Mesodermal cell (in vitro differentiated cells): ENCODE measurements at regions not wholly inside any gene's neighbourhood (a gene's known extent, or its start where the extent isn't known, plus 50 kb on each side); places are given as distances from the start of the nearest gene placed in this dataset.
A peak's percentile ranks its signal among the peaks of the same experiment; 100 is the strongest.

Source experiments
- H3K27ac ChIP-seq: 2 replicates; pipeline ENCODE4 v1.7.0; 2013; ENCODE audit warnings: mild to moderate bottlenecking, low read depth, low read length, moderate library complexity; ENCODE audit not compliant: severe bottlenecking
- H3K36me3 ChIP-seq: 2 replicates; pipeline ENCODE4 v1.7.1; 2013; ENCODE audit warnings: mild to moderate bottlenecking, low read length, moderate library complexity; ENCODE audit not compliant: control insufficient read depth, insufficient read depth
- H3K4me1 ChIP-seq: one replicate; pipeline ENCODE4 v1.7.1; 2013; ENCODE audit warnings: mild to moderate bottlenecking, low read length; ENCODE audit not compliant: insufficient read depth, control insufficient read depth, poor library complexity, severe bottlenecking
- H3K4me3 ChIP-seq: 2 replicates; pipeline ENCODE4 v1.7.0; 2013; ENCODE audit warnings: low read length, control low read depth, mild to moderate bottlenecking; ENCODE audit not compliant: insufficient read depth, poor library complexity, severe bottlenecking; ENCODE audit errors: extremely low read depth
- H3K9me3 ChIP-seq: 2 replicates; pipeline ENCODE4 v1.7.1; 2013; ENCODE audit warnings: mild to moderate bottlenecking, low read length, moderate library complexity; ENCODE audit not compliant: control insufficient read depth
- WGBS, 2 experiments: methylation state at CpG; one replicate each; pipeline ENCODE4 v1.1.5; 2013; ENCODE audit warnings: missing lambda C conversion rate in 2 of 2; ENCODE audit not compliant: insufficient coverage in 2 of 2; 5-methylcytosine and 5-hydroxymethylcytosine counted together

GRCh38 chr4:140281828-140282552 lies 91.5 kb upstream of the SCOC start:
- Histone ChIP-seq H3K4me1 (no peaks in the 10 kb centered on the region), H3K27ac (no peak overlapping the region), H3K4me3 (no peak overlapping the region), H3K36me3 (no peaks in the 10 kb centered on the region), H3K9me3 (peaks cover 6% of the 10 kb centered on the region)
- 100% methylated on average over 1 of the region's 5 CpGs; no CpG with 5 or more reads in 1 of the 2 experiments for WGBS, 2 experiments

DNA sequence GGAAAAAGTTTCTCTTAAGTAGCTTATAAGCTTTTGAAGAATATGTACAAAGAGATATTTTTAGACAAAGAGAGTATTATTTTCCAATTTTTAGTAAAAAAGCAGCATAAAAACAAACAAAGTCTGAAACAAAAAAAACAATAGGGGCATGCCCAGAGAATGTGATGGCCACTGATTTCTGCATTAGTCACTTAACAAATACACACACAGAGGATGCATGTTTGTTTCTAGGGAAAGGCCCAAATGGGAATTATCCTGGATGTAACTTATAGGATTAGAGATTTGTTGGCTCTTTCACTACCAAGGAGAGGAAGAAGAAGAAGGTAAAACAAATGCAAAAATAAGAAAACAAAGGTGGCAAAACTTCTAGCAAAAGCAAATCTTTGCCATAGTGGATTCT lies 95.9 kb upstream of the SCOC start:
- H3K4me1 ChIP-seq, result no peaks in the 10 kb centered on the region
- H3K4me3 ChIP-seq, result no peak overlapping the region
- H3K36me3 ChIP-seq, result no peaks in the 10 kb centered on the region
- H3K9me3 ChIP-seq, result peaks cover 6% of the 10 kb centered on the region
- H3K27ac ChIP-seq, result no peak overlapping the region

DNA sequence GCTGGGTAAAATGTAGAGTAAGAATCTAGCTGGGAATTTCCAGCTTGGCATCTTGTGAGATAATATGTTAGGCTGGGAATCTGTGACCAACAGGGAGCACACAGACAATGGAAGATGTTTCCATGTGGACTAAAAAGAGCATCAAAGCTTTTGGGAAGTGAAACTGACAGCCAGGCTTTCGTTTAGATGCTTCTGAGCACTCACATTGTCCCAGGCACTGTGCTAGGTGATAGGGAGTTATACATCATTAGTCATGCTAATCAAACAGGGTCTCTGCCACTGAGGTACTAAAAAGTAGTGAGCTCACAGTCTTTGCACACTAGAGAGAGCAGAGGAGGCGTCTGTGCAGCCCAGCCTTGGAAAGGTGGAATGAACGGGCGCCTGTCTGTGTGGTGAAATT lies 101.9 kb upstream of the SCOC start:
- 83 to 96% methylated on average over 4 of the region's 4 CpGs for WGBS, 2 experiments
- Histone ChIP-seq H3K36me3 (no peaks in the 10 kb centered on the region), H3K4me3 (no peak overlapping the region), H3K9me3 (no peaks in the 10 kb centered on the region), H3K27ac (no peak overlapping the region), H3K4me1 (peaks cover 22% of the 10 kb centered on the region)

GRCh38 chr4:140269369-140269768 lies 104.1 kb upstream of the SCOC start:
- WGBS, 2 experiments, result 81 to 87% methylated on average over 4 of the region's 6 CpGs
- H3K36me3 ChIP-seq, result no peaks in the 10 kb centered on the region
- no peaks in the 10 kb centered on the region for H3K9me3 ChIP-seq
- no peak overlapping the region for H3K4me3 ChIP-seq
- H3K4me1 ChIP-seq, result peaks cover 22% of the 10 kb centered on the region
- H3K27ac ChIP-seq, result no peak overlapping the region

GRCh38 chr4:140268186-140268841 lies 105.1 kb upstream of the SCOC start:
- Histone ChIP-seq H3K36me3 (no peaks in the 10 kb centered on the region), H3K4me1 (peaks cover 22% of the 10 kb centered on the region), H3K27ac (peak overlapping the region; percentile 65), H3K4me3 (no peak overlapping the region), H3K9me3 (no peaks in the 10 kb centered on the region)
- 83 to 94% methylated on average over 2 to 4 of the region's 6 CpGs for WGBS, 2 experiments

DNA sequence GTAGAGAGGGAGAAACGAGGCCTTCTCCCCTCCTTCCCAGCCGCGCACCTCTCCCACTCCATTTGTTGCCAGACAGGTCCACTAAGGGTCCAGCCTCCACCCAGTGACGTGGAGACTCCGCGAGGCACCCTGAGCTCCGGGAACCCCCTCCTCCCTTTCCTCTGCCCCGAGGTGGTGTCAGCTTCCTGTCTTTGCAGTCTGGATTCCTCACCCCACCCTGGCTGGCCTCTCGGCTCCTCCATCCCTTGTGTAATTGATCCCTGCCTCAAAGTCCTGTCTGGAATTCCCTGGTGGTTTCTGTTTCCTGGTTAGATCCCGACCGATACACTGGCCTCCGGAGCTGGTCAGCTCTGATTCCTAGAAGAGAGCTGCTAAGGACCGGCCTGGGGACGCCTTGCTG lies 105.9 kb upstream of the SCOC start:
- WGBS, 2 experiments, result 70 to 76% methylated on average over 11 of the region's 14 CpGs
- H3K4me3 ChIP-seq, result no peak overlapping the region

DNA sequence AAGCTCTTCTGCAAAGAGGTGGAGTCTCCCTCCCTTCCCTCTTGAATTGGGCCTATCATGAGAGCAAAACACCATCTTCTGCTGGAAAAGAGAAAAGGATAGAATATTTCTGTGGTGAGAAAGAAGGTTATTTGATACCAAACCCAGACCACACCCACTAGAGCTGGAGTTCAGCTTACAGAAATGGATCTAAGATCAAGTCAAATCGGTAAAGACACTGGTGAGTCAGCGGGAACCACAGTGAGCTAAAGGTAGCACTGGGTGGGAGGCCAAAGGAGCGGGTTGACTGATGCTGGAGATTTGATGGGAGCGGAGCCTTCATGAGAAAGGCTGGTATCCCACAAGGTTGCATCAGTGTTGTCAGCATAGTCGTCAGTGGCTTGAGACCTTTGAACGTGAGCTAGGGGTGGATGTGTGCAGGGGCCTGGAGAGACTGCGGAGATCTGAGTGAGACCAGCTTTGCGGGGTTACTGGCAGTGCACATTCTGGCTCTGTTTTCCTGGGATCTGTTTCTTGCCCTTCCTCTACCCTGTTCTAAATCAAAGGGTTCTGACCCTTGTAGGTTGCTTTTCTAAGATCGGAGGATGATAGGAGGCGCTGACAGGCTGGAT lies 106.4 kb upstream of the SCOC start:
- no peaks in the 10 kb centered on the region for H3K9me3 ChIP-seq
- 85 to 91% methylated on average over 8 of the region's 10 CpGs for WGBS, 2 experiments

More for the DNA sequence above, 105.9 kb upstream of the SCOC start:
- Histone ChIP-seq H3K27ac (peak overlapping the region; percentile 65), H3K36me3 (no peaks in the 10 kb centered on the region), H3K9me3 (no peaks in the 10 kb centered on the region), H3K4me1 (peaks cover 22% of the 10 kb centered on the region)

GRCh38 chr4:140260227-140260626 lies 106.2 kb upstream of the MAML3 start:
- Histone ChIP-seq H3K4me3 (no peak overlapping the region), H3K36me3 (no peaks in the 10 kb centered on the region), H3K9me3 (no peaks in the 10 kb centered on the region), H3K27ac (no peak overlapping the region), H3K4me1 (peaks cover 20% of the 10 kb centered on the region)
- 100% methylated on average over 1 of the region's 5 CpGs; no CpG with 5 or more reads in 1 of the 2 experiments for WGBS, 2 experiments

More for the DNA sequence above, 106.4 kb upstream of the SCOC start:
- peaks cover 22% of the 10 kb centered on the region for H3K4me1 ChIP-seq
- H3K4me3 ChIP-seq, result no peak overlapping the region
- no peaks in the 10 kb centered on the region for H3K36me3 ChIP-seq
- peak overlapping the region; percentile 65 for H3K27ac ChIP-seq

DNA sequence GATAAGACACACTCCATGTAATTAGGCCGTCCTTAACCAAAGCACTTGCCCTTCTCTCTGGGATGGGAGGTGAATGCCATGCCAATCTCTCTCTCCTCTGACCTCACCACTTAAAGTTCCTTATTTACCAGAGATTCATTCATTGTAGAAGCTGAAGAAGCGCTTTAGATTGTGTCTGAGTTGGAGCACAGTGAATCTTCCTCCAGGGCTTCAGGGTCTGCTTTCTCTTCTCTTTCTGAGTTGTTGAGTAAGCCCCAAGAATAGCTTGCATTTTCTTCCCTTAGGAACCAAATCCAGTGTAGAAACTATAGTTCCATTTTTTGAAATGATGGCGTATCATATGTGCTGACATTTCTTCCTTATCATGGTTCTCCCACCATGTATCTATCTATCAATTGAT lies 104.5 kb upstream of the MAML3 start:
- peaks cover 37% of the 10 kb centered on the region for H3K4me1 ChIP-seq
- H3K36me3 ChIP-seq, result no peaks in the 10 kb centered on the region
- no peak overlapping the region for H3K27ac ChIP-seq
- WGBS, 2 experiments, result 94 to 100% methylated on average over 1 to 3 of the region's 3 CpGs
- H3K9me3 ChIP-seq, result no peaks in the 10 kb centered on the region
- H3K4me3 ChIP-seq, result no peak overlapping the region

DNA sequence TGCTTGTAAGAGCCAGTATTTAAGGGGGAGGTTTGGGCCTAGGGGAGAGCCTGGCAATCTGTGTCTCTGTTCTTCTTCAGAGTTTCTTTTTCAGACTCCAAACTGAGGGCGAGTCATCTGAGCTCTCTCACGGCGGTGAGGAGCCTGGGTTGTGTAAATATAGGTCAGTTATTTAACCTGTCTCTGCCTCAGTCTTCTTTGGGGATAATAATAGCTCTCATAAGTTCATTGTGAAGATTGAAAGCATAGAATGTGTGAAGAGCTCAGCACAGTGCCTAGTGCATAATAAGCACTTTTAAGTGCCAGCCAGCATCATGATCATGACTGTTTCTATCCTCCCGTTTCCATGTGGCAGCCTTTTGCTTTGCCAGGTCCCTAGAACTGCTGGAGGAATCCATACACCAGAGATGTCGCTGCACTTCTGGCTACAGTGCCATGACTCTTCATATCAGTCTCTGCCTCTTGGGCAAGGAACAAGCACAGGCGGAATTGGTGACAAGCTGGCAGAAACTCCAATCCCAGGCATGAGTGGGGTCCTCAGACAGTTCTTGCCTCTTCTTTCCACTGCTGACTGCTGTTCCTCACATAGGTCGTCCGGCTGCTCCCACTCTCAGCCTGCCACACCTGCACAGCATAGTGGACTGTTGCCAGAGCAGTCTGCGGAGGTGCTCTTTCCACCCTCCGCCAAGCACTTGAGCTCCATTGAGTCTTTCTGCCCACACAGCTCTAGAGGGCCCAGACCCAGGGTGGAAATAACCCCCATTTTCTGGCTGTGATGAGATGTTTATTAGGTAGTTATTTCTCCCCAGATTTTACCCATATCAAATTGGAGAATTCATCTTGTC lies 103.7 kb upstream of the MAML3 start:
- Histone ChIP-seq H3K9me3 (no peaks in the 10 kb centered on the region), H3K27ac (peak overlapping the region; percentile 71), H3K4me1 (peaks cover 40% of the 10 kb centered on the region), H3K4me3 (no peak overlapping the region), H3K36me3 (no peaks in the 10 kb centered on the region)
- 93 to 100% methylated on average over 3 to 5 of the region's 10 CpGs for WGBS, 2 experiments
